HEK293 (cell line): ENCODE measurements at regions not wholly inside any gene's neighbourhood (a gene's known extent, or its start where the extent isn't known, plus 50 kb on each side); places are given as distances from the start of the nearest gene placed in this dataset.

ENCODE experiments used
- CTCF ChIA-PET: fragments of 350-600 bp; formaldehyde crosslinking; extraction: SDS; loops from one replicate; lab custom pipeline; 2021; ENCODE audit warnings: antibody characterized with exemption; lab: Yijun Ruan, JAX
- POLR2A ChIA-PET: fragments of 300-600 bp; formaldehyde crosslinking; extraction: SDS; loops from one replicate; lab custom pipeline; 2020; ENCODE audit warnings: antibody characterized with exemption, inconsistent platforms; lab: Yijun Ruan, JAX
- H3K27ac ChIP-seq: fragments of 200-500 bp; sonication (Bioruptor generic); 2 replicates; pipeline ENCODE4 v1.5.1; 2014; ENCODE audit warnings: low read depth, low read length, control low read depth, inconsistent platforms; ENCODE audit errors: extremely low read depth
- H3K36me3 ChIP-seq, 2 experiments: fragments of 200-500 bp in 1 of 2; sonication (Bioruptor generic) in 1 of 2; 1 replicate in 1 of 2; 2 replicates in 1 of 2; pipeline ENCODE4 v1.5.1; 2014 to 2017; ENCODE audit warnings: inconsistent platforms in 2 of 2, low read length in 2 of 2; ENCODE audit not compliant: control insufficient read depth in 2 of 2, insufficient read depth in 1 of 2
- H3K4me1 ChIP-seq: fragments of 200-500 bp; sonication (Bioruptor generic); 2 replicates; pipeline ENCODE4 v1.5.1; 2014; ENCODE audit warnings: mild to moderate bottlenecking, low read length, inconsistent platforms; ENCODE audit not compliant: control insufficient read depth, insufficient read depth
- H3K4me3 ChIP-seq: 2 replicates; pipeline ENCODE4 v1.5.1; 2011; ENCODE audit warnings: low read depth, mild to moderate bottlenecking, control low read depth, low read length, moderate library complexity
- H3K9me3 ChIP-seq: fragments of 200-500 bp; sonication (Bioruptor generic); 2 replicates; pipeline ENCODE4 v1.5.1; 2014; ENCODE audit warnings: low read depth, low read length, inconsistent platforms; ENCODE audit not compliant: control insufficient read depth, insufficient read depth
- BCL6B ChIP-seq: fragments of 450-650 bp; formaldehyde crosslinking; IDR thresholded peaks from 2 replicates; pipeline ENCODE4 v1.5.1; 2017; ENCODE audit warnings: missing biosample characterization, missing genetic modification characterization
- GFI1B ChIP-seq: fragments of 450-650 bp; formaldehyde crosslinking; IDR thresholded peaks from 2 replicates; pipeline ENCODE4 v1.5.1; 2016; ENCODE audit warnings: missing biosample characterization, missing genetic modification characterization
- SALL2 ChIP-seq: fragments of 450-650 bp; formaldehyde crosslinking; IDR thresholded peaks from 2 replicates; pipeline ENCODE4 v1.5.0; 2017; ENCODE audit warnings: missing biosample characterization, mild to moderate bottlenecking, missing genetic modification characterization, borderline replicate concordance
- ZBTB20 ChIP-seq: fragments of 450-650 bp; formaldehyde crosslinking; IDR thresholded peaks from 2 replicates; pipeline ENCODE4 v1.5.1; 2016; ENCODE audit warnings: missing biosample characterization, missing genetic modification characterization
- ZEB2 ChIP-seq: fragments of 450-650 bp; formaldehyde crosslinking; IDR thresholded peaks from 2 replicates; pipeline ENCODE4 v1.5.1; 2016; ENCODE audit warnings: missing biosample characterization, missing genetic modification characterization
- ZFHX2 ChIP-seq: fragments of 450-650 bp; formaldehyde crosslinking; conservative IDR thresholded peaks from 2 replicates; pipeline ENCODE4 v1.5.1; 2016; ENCODE audit warnings: missing biosample characterization, missing genetic modification characterization
- ZFP69B ChIP-seq: fragments of 450-650 bp; formaldehyde crosslinking; IDR thresholded peaks from 2 replicates; pipeline ENCODE4 v1.5.1; 2016; ENCODE audit warnings: missing biosample characterization, missing genetic modification characterization
- ZNF132 ChIP-seq: fragments of 450-650 bp; formaldehyde crosslinking; IDR thresholded peaks from 2 replicates; pipeline ENCODE4 v1.5.1; 2017; ENCODE audit warnings: missing biosample characterization, missing genetic modification characterization, borderline replicate concordance
- ZNF140 ChIP-seq: fragments of 450-650 bp; formaldehyde crosslinking; IDR thresholded peaks from 2 replicates; pipeline ENCODE4 v1.5.1; 2016; ENCODE audit warnings: missing biosample characterization, missing genetic modification characterization
- ZNF174 ChIP-seq: fragments of 450-650 bp; formaldehyde crosslinking; IDR thresholded peaks from 2 replicates; pipeline ENCODE4 v1.5.0; 2017; ENCODE audit warnings: missing biosample characterization, mild to moderate bottlenecking, missing genetic modification characterization
- ZNF26 ChIP-seq: fragments of 450-650 bp; formaldehyde crosslinking; IDR thresholded peaks from 2 replicates; pipeline ENCODE4 v1.5.1; 2016; ENCODE audit warnings: missing biosample characterization, missing genetic modification characterization
- ZNF266 ChIP-seq: fragments of 450-650 bp; formaldehyde crosslinking; IDR thresholded peaks from 2 replicates; pipeline ENCODE4 v1.5.1; 2016; ENCODE audit warnings: missing biosample characterization, missing genetic modification characterization, low read depth
- ZNF398 ChIP-seq: fragments of 450-650 bp; formaldehyde crosslinking; IDR thresholded peaks from 2 replicates; pipeline ENCODE4 v1.5.1; 2017; ENCODE audit warnings: missing biosample characterization, missing genetic modification characterization
- ZNF416 ChIP-seq: fragments of 450-650 bp; formaldehyde crosslinking; IDR thresholded peaks from 2 replicates; pipeline ENCODE4 v1.5.1; 2016; ENCODE audit warnings: missing biosample characterization, missing genetic modification characterization
- ZNF521 ChIP-seq: fragments of 450-650 bp; formaldehyde crosslinking; IDR thresholded peaks from 2 replicates; pipeline ENCODE4 v1.5.1; 2017; ENCODE audit warnings: missing biosample characterization, mild to moderate bottlenecking, missing genetic modification characterization
- ZNF670 ChIP-seq: fragments of 450-650 bp; formaldehyde crosslinking; IDR thresholded peaks from 2 replicates; pipeline ENCODE4 v1.5.1; 2016; ENCODE audit warnings: missing biosample characterization, missing genetic modification characterization, low read depth
- ZNF707 ChIP-seq: fragments of 450-650 bp; formaldehyde crosslinking; IDR thresholded peaks from 2 replicates; pipeline ENCODE4 v1.5.1; 2016; ENCODE audit warnings: missing biosample characterization, missing genetic modification characterization
- ZNF777 ChIP-seq: fragments of 450-650 bp; formaldehyde crosslinking; IDR thresholded peaks from 2 replicates; pipeline ENCODE4 v1.5.1; 2017; ENCODE audit warnings: missing biosample characterization, missing genetic modification characterization, borderline replicate concordance

GRCh38 chr18:39802648-39803229 is 2152.3 kb upstream of the PIK3C3 start:
- H3K27ac ChIP-seq = no peak overlapping the region
- H3K9me3 ChIP-seq = no peaks in the 10 kb centered on the region
- H3K36me3 ChIP-seq = no peaks in the 10 kb centered on the region
- TF ChIP-seq ZBTB20 (tag by site-specific recombination) (no peak), ZNF132 (tag by site-specific recombination) (no peak), ZNF777 (tag by site-specific recombination) (no peak), ZFHX2 (tag by site-specific recombination) (no peak), ZNF398 (tag by site-specific recombination) (no peak), ZNF416 (no peak), ZNF140 (tag by site-specific recombination) (no peak), GFI1B (tag by site-specific recombination) (no peak), ZNF521 (tag by site-specific recombination) (no peak), ZNF707 (no peak), ZNF670 (tag by site-specific recombination) (no peak), ZNF26 (tag by site-specific recombination) (no peak), SALL2 (tag by site-specific recombination) (no peak), ZEB2 (no peak)
- H3K4me3 ChIP-seq = no peak overlapping the region
- ChIA-PET CTCF (interaction anchor here (0.6 to 0.7 kb wide), 2 partner anchors 101 to 867 kb away, joined by 3 to 5 read pairs; no protein-coding TSS in a partner anchor), POLR2A (no interaction called here)
- H3K4me1 ChIP-seq = no peaks in the 10 kb centered on the region

- TF ChIP-seq SALL2 (tag by site-specific recombination) = no peak
- no peak for TF ChIP-seq ZNF266 (tag by site-specific recombination)
- Histone ChIP-seq H3K4me3 (no peak overlapping the region), H3K36me3 (no peaks in the 10 kb centered on the region), H3K4me1 (no peaks in the 10 kb centered on the region), H3K9me3 (no peaks in the 10 kb centered on the region), H3K27ac (no peak overlapping the region)
- ChIA-PET POLR2A (no interaction called here), CTCF (no interaction called here)
Measured at GRCh38 chr18:39801848-39802247, 2153.2 kb upstream of the PIK3C3 start.

- POLR2A ChIA-PET = no interaction called here
- Histone ChIP-seq H3K4me3 (no peak overlapping the region), H3K9me3 (no peaks in the 10 kb centered on the region), H3K36me3 (no peaks in the 10 kb centered on the region), H3K27ac (no peak overlapping the region), H3K4me1 (no peaks in the 10 kb centered on the region)
- TF ChIP-seq ZEB2 (no peak), BCL6B (tag by site-specific recombination) (no peak), ZNF174 (tag by site-specific recombination) (no peak), ZFP69B (tag by site-specific recombination) (no peak)
- CTCF ChIA-PET = no interaction called here
Measured at GRCh38 chr18:39801010-39801409, 2154.0 kb upstream of the PIK3C3 start.
